ENCODE measurements at regions not wholly inside any gene's neighbourhood (a gene's known extent, or its start where the extent isn't known, plus 50 kb on each side); places are given as distances from the start of the nearest gene placed in this dataset.

GRCh38 chr4:26171941-26172340 is 148.9 kb upstream of the RBPJ start:
- peak in 1 of 2 donors; percentile 19 for TF ChIP-seq POLR2AphosphoS5 (IDR thresholded peaks at IDR 0.05)
- TF ChIP-seq POLR2A (IDR thresholded peaks at IDR 0.05; ENCODE audit: low read depth): no peak
- TF ChIP-seq EP300 (IDR thresholded peaks at IDR 0.05): no peak
- TF ChIP-seq CTCF (IDR thresholded peaks at IDR 0.05): no peak
- Histone ChIP-seq H3K9me3 (no peaks in the 10 kb centered on the region), H3K27ac (replicated peaks in 1 of 4) (no peak overlapping the region), H3K4me1 (peaks cover 0 to 11% (median 9%) of the 10 kb centered on the region in 4 donors), H3K36me3 (no peaks in the 10 kb centered on the region), H3K27me3 (peaks cover 0 to 9% (median 0%) of the 10 kb centered on the region in 4 donors), H3K4me3 (no peak overlapping the region)
- 35% methylated on average over 9 of the region's 9 CpGs for WGBS
- intact Hi-C loops (cut with DNase I): no loop called here
- DNase-seq (ENCODE audit: extremely low spot score): no peak

GRCh38 chr4:26173619-26174018 is 147.2 kb upstream of the RBPJ start:
- 62% methylated on average over 7 of the region's 7 CpGs for WGBS
- TF ChIP-seq CTCF (IDR thresholded peaks at IDR 0.05): no peak
- TF ChIP-seq EP300 (IDR thresholded peaks at IDR 0.05): no peak
- no peak for TF ChIP-seq POLR2A (IDR thresholded peaks at IDR 0.05; ENCODE audit: low read depth)
- TF ChIP-seq POLR2AphosphoS5 (IDR thresholded peaks at IDR 0.05): no peak
- intact Hi-C loops (cut with DNase I): no loop called here

GRCh38 chr4:26174027-26174426 is 146.8 kb upstream of the RBPJ start:
- Histone ChIP-seq H3K27ac (replicated peaks in 1 of 4) (no peak overlapping the region), H3K9me3 (no peaks in the 10 kb centered on the region), H3K4me1 (peaks cover 0 to 11% (median 9%) of the 10 kb centered on the region in 4 donors), H3K27me3 (peaks cover 0 to 9% (median 0%) of the 10 kb centered on the region in 4 donors), H3K36me3 (no peaks in the 10 kb centered on the region), H3K4me3 (no peak overlapping the region)
- intact Hi-C loops (cut with DNase I): no loop called here
- no peak for DNase-seq (ENCODE audit: extremely low spot score)
- 56% methylated on average over 9 of the region's 9 CpGs for WGBS
- TF ChIP-seq EP300 (IDR thresholded peaks at IDR 0.05) (no peak), POLR2A (IDR thresholded peaks at IDR 0.05; ENCODE audit: low read depth) (no peak), POLR2AphosphoS5 (IDR thresholded peaks at IDR 0.05) (no peak), CTCF (IDR thresholded peaks at IDR 0.05) (no peak)

More at GRCh38 chr4:26173619-26174018, 147.2 kb upstream of the RBPJ start:
- no peak overlapping the region for H3K27ac ChIP-seq (replicated peaks in 1 of 4)
- H3K9me3 ChIP-seq: no peaks in the 10 kb centered on the region
- peaks cover 0 to 11% (median 9%) of the 10 kb centered on the region in 4 donors for H3K4me1 ChIP-seq
- no peak for DNase-seq (ENCODE audit: extremely low spot score)
- H3K27me3 ChIP-seq: peaks cover 0 to 9% (median 0%) of the 10 kb centered on the region in 4 donors
- no peak overlapping the region for H3K4me3 ChIP-seq
- H3K36me3 ChIP-seq: no peaks in the 10 kb centered on the region

GRCh38 chr4:26175006-26175786 is 145.6 kb upstream of the RBPJ start:
- WGBS: 81% methylated on average over 13 of the region's 13 CpGs
- no peaks in the 10 kb centered on the region for H3K36me3 ChIP-seq
- DNase-seq (ENCODE audit: extremely low spot score): no peak
- H3K4me3 ChIP-seq: no peak overlapping the region
- no peaks in the 10 kb centered on the region for H3K9me3 ChIP-seq
- H3K4me1 ChIP-seq: peaks cover 0 to 11% (median 9%) of the 10 kb centered on the region in 4 donors
- no peak overlapping the region for H3K27ac ChIP-seq (replicated peaks in 1 of 4)
- intact Hi-C loops (cut with DNase I): no loop called here
- TF ChIP-seq CTCF (IDR thresholded peaks at IDR 0.05) (no peak), POLR2A (IDR thresholded peaks at IDR 0.05; ENCODE audit: low read depth) (no peak), POLR2AphosphoS5 (IDR thresholded peaks at IDR 0.05) (no peak), EP300 (IDR thresholded peaks at IDR 0.05) (no peak)
- peaks cover 0 to 9% (median 0%) of the 10 kb centered on the region in 4 donors for H3K27me3 ChIP-seq

Measured in esophagus muscularis mucosa (tissue), 4 donors.